A549 (cell line): ENCODE measurements at regions not wholly inside any gene's neighbourhood (a gene's known extent, or its start where the extent isn't known, plus 50 kb on each side); places are given as distances from the start of the nearest gene placed in this dataset.

ENCODE experiments used
- ATAC-seq, 2 experiments: fragments of 200-7000 bp in 1 of 2; fragments of >200 bp in 1 of 2; cut with Nextera tagmentation in 1 of 2; cut with Tn5 transposase in 1 of 2; 3 replicates each; pipeline versions ENCODE4 v1.8.0 to v1.9.1; 2018 to 2020; ENCODE audit warnings: mild to moderate bottlenecking in 1 of 2, moderate library complexity in 1 of 2
- CTCF ChIA-PET: fragments of 300-600 bp; sonication (Branson Sonifier 250); formaldehyde crosslinking; extraction: SDS; loops from one replicate; lab custom pipeline; 2021; ENCODE audit warnings: antibody characterized with exemption, inconsistent platforms; lab: Yijun Ruan, JAX
- POLR2A ChIA-PET: fragments of 350-600 bp; formaldehyde crosslinking; extraction: SDS; loops from one replicate; lab custom pipeline; 2021; ENCODE audit warnings: antibody characterized with exemption, inconsistent platforms; lab: Yijun Ruan, JAX
- DNase-seq, 2 experiments: peaks; one replicate each; pipeline versions ENCODE4 v3.0.0 to v3.0.0-alpha.2; 2011 to 2016; ENCODE audit warnings: low read depth in 1 of 2, low spot score in 1 of 2
- FAIRE-seq: peaks from 2 replicates; lab custom pipeline; 2011; peaks lifted over from hg19 to GRCh38; lab: Jason Lieb, UNC
- H3K27ac ChIP-seq, 2 experiments: fragments of >200 bp; sonication (Bioruptor Twin); formaldehyde crosslinking; 3 replicates each; pipeline ENCODE4 v1.5.1; 2016 to 2017
- H3K4me1 ChIP-seq: fragments of >200 bp; sonication (Bioruptor Twin); formaldehyde crosslinking; 3 replicates; pipeline ENCODE4 v1.6.1; 2016
- H3K4me2 ChIP-seq: fragments of >200 bp; sonication (Bioruptor Twin); formaldehyde crosslinking; 3 replicates; pipeline ENCODE4 v1.6.1; 2016
- H3K4me3 ChIP-seq: fragments of >200 bp; sonication (Bioruptor Twin); formaldehyde crosslinking; 3 replicates; pipeline ENCODE4 v1.5.1; 2016
- H3K9me3 ChIP-seq: fragments of >200 bp; sonication (Bioruptor Twin); formaldehyde crosslinking; 3 replicates; pipeline ENCODE4 v1.6.1; 2016
- ATOH8 ChIP-seq: fragments of 250-450 bp; sonication (Bioruptor Pico); IDR thresholded peaks from 2 replicates; pipeline ENCODE4 v1.5.0; 2020; ENCODE audit warnings: low read depth, mild to moderate bottlenecking, moderate library complexity
- E2F6 ChIP-seq: IDR thresholded peaks from 2 replicates; pipeline ENCODE4 v1.6.1; 2012; ENCODE audit warnings: low read depth, borderline replicate concordance
- EP300 ChIP-seq, 2 experiments: fragments of >200 bp; sonication (Bioruptor Twin); formaldehyde crosslinking; IDR thresholded peaks; 2 replicates in 1 of 2; 3 replicates in 1 of 2; pipeline ENCODE4 v1.6.1; 2016 to 2017
- HEYL ChIP-seq: fragments of 250-450 bp; sonication (Bioruptor Pico); IDR thresholded peaks from 2 replicates; pipeline ENCODE4 v1.8.0; 2021; ENCODE audit warnings: mild to moderate bottlenecking, moderate library complexity
- JUN ChIP-seq, 2 experiments: fragments of >200 bp; sonication (Bioruptor Twin); formaldehyde crosslinking; IDR thresholded peaks; 2 replicates in 1 of 2; 3 replicates in 1 of 2; pipeline ENCODE4 v1.6.1; 2016 to 2017
- KDM5A ChIP-seq: fragments of 200-600 bp; sonication (generic); IDR thresholded peaks from 2 replicates; pipeline ENCODE4 v1.6.1; 2016; ENCODE audit warnings: antibody characterized with exemption, mild to moderate bottlenecking
- MAFK ChIP-seq: fragments of 450-650 bp; IDR thresholded peaks from 2 replicates; pipeline ENCODE4 v1.6.1; 2014; ENCODE audit not compliant: partially characterized antibody
- MAX ChIP-seq: IDR thresholded peaks from 2 replicates; pipeline ENCODE4 v1.6.1; 2012
- NR3C1 ChIP-seq: fragments of >200 bp; sonication (Bioruptor Twin); formaldehyde crosslinking; IDR thresholded peaks from 3 replicates; pipeline ENCODE4 v1.6.1; 2017
- RARB ChIP-seq: fragments of 250-450 bp; sonication (Bioruptor Pico); IDR thresholded peaks from 2 replicates; pipeline ENCODE4 v1.8.0; 2021; ENCODE audit warnings: mild to moderate bottlenecking, moderate library complexity
- REST ChIP-seq: fragments of 200-600 bp; sonication (generic); IDR thresholded peaks from 2 replicates; pipeline ENCODE4 v1.6.1; 2016; ENCODE audit warnings: antibody characterized with exemption, mild to moderate bottlenecking, moderate library complexity
- RFX5 ChIP-seq: fragments of 450-650 bp; IDR thresholded peaks from 2 replicates; pipeline ENCODE4 v1.7.1; 2014; ENCODE audit warnings: antibody characterized with exemption, mild to moderate bottlenecking, moderate library complexity
- SMC3 ChIP-seq: fragments of >200 bp; sonication (Bioruptor Twin); formaldehyde crosslinking; IDR thresholded peaks from 3 replicates; pipeline ENCODE4 v1.6.1; 2018; ENCODE audit warnings: inconsistent platforms
- TP53 ChIP-seq: fragments of 250-450 bp; sonication (Bioruptor Pico); IDR thresholded peaks from 2 replicates; pipeline ENCODE4 v1.5.0; 2021; ENCODE audit warnings: mild to moderate bottlenecking, moderate library complexity
- USF2 ChIP-seq: fragments of 450-650 bp; IDR thresholded peaks from 2 replicates; pipeline ENCODE4 v1.6.1; 2014; ENCODE audit warnings: antibody characterized with exemption
- ZFP36 ChIP-seq: fragments of 450-650 bp; IDR thresholded peaks from 2 replicates; pipeline ENCODE4 v1.6.1; 2014; ENCODE audit warnings: borderline replicate concordance; ENCODE audit not compliant: partially characterized antibody
- WGBS: methylation state at CpG from one replicate; pipeline ENCODE4 v1.1.6; 2017; ENCODE audit errors: missing lambda C conversion rate; 5-methylcytosine and 5-hydroxymethylcytosine counted together

GRCh38 chr3:102301155-102301880 lies 133.5 kb upstream of the ZPLD1 start:
- WGBS, result 71% methylated on average over 4 of the region's 4 CpGs
- Histone ChIP-seq H3K9me3 (no peaks in the 10 kb centered on the region), H3K27ac (no peak overlapping the region), H3K4me1 (no peaks in the 10 kb centered on the region), H3K4me3 (no peak overlapping the region), H3K4me2 (no peak overlapping the region)
- TF ChIP-seq JUN (IDR thresholded peaks at IDR 0.05) (no peak), RFX5 (no peak), SMC3 (no peak), RARB (CRISPR knock-in tag) (no peak), MAFK (no peak), HEYL (no peak), E2F6 (no peak), MAX (no peak)
- ChIA-PET CTCF (no interaction called here), POLR2A (no interaction called here)
- DNase-seq, result no peak
- no peak for FAIRE-seq
- ATAC-seq, result no peak

- CTCF ChIA-PET, result interaction anchor here (1.4 kb wide), 1 partner anchor 73 kb away, joined by 3 read pairs; no protein-coding TSS in a partner anchor
- 16% methylated on average over 2 of the region's 2 CpGs for WGBS
- Histone ChIP-seq H3K4me2 (no peak overlapping the region), H3K4me3 (no peak overlapping the region), H3K4me1 (no peaks in the 10 kb centered on the region), H3K27ac (no peak overlapping the region), H3K9me3 (no peaks in the 10 kb centered on the region)
- TF ChIP-seq ZFP36, result no peak
- FAIRE-seq (peak; percentile 23), DNase-seq (no peak), ATAC-seq (no peak)
- POLR2A ChIA-PET, result no interaction called here
These were observed 132.8 kb upstream of the ZPLD1 start for GRCh38 chr3:102302020-102302419.

- Histone ChIP-seq H3K27ac (no peak overlapping the region), H3K4me2 (no peak overlapping the region), H3K4me1 (no peaks in the 10 kb centered on the region), H3K4me3 (no peak overlapping the region), H3K9me3 (no peaks in the 10 kb centered on the region)
- TF ChIP-seq EP300 (IDR thresholded peaks at IDR 0.05) (no peak), KDM5A (no peak), TP53 (CRISPR knock-in tag) (no peak), ATOH8 (CRISPR knock-in tag) (no peak), USF2 (no peak), NR3C1 (no peak), REST (no peak)
- ATAC-seq (no peak), FAIRE-seq (no peak), DNase-seq (no peak)
- 43% methylated on average over 3 of the region's 3 CpGs for WGBS
- ChIA-PET POLR2A (no interaction called here), CTCF (no interaction called here)
These were observed 130.3 kb upstream of the ZPLD1 start for GRCh38 chr3:102304550-102304949.
